AG09319 (cell line): ENCODE measurements at regions not wholly inside any gene's neighbourhood (a gene's known extent, or its start where the extent isn't known, plus 50 kb on each side); places are given as distances from the start of the nearest gene placed in this dataset.
A peak's percentile ranks its signal among the peaks of the same experiment; 100 is the strongest.
"Not testable (repeated sequence)": the region's sequence is repeated elsewhere in the genome, so short reads cannot be mapped to it uniquely, and the experiment has no call there.

Source experiments
- DNase-seq: peaks from one replicate; pipeline ENCODE4 v3.0.0-alpha.2; 2010; ENCODE audit warnings: low read depth; ENCODE audit errors: extremely low read depth
- CTCF ChIP-seq: IDR thresholded peaks from 2 replicates; pipeline ENCODE4 v1.5.1; 2011; ENCODE audit warnings: low read depth, mild to moderate bottlenecking, inconsistent platforms, low read length, moderate library complexity

DNA sequence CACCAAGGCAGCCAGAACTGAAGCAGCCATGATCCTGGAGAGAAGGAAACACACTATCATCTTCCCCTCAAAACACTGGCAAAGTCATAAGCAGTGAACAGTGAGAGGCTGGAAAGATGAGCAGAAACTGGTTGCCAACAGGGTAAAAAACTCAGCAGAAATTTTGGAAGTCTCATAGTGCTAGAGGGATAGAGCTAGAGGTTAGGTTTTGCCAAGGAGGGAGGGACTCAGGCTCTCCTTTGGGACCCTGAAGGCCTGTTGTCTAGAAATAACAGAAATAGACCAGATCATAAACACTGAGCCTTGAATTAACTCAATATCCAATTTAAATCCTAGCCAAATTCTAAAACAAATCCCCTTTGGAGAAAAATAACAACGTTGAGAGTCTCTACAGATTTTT lies 853.6 kb downstream of the PRIM2 start:
- not testable (repeated sequence) for DNase-seq

GRCh38 chr6:58181557-58182065 lies 864.2 kb downstream of the PRIM2 start:
- DNase-seq = not testable (repeated sequence)

DNA sequence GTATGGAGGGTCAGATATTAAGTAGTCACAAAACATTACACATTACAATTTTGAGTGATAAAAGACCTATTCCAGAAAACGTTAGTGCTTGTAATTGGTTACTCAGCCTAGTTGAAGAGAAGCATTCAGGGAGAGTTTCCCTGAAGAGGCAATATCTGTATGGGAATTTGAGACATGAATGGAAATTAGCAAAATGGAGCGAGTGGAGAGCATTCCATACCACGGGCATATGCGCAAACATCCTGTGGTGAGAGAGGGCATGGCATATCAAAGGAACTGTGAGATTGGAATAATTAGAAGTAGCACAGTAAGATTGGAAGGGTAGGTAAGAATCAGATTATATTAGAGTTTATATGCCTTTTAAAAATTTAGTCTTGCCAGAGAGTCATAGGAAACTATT lies 867.9 kb downstream of the PRIM2 start:
- DNase-seq = not testable (repeated sequence)

DNA sequence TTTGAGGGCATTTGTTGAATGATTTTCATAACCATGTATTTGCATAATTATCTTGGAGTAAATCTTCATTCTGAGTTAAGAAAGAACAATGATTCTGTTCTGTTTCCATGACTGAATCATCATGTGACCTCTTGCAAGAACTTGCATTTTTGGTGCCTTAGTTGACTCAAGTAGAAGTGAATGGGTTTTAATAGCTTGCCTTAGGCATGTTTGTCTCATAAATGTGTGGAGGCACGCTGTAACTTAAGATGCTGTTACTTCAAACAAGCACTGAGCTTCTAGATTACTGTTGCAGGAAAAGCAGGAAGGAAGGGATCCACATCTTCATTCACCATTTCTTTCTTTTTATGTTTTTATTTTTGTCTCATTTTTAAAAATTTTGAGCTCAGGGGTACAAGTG lies 875.8 kb downstream of the PRIM2 start:
- DNase-seq = peak; percentile 23

GRCh38 chr6:58198301-58198700 lies 880.9 kb downstream of the PRIM2 start:
- TF ChIP-seq CTCF = no peak
- no peak for DNase-seq

- not testable (repeated sequence) for DNase-seq
Measured at GRCh38 chr6:58237124-58237523, 919.7 kb downstream of the PRIM2 start.

DNA sequence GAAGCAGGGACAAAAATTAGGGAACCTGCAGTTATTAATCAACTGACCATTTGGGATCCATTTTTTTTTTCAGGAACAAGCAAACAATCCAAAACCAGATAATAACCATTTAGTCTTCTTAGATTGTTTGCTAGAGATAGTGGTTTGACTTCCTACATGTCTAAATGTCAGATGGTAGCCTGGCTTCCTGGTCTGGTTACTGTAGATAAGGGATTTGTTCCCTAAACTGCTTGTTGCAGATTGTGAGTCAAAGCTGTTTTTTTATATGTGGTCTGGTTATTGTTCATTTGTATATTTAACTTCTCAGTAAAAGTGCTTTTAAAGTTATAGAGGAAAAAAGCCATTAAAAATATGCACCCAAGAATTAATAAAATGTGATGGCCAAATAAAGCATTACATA lies 921.0 kb downstream of the PRIM2 start:
- not testable (repeated sequence) for DNase-seq

DNA sequence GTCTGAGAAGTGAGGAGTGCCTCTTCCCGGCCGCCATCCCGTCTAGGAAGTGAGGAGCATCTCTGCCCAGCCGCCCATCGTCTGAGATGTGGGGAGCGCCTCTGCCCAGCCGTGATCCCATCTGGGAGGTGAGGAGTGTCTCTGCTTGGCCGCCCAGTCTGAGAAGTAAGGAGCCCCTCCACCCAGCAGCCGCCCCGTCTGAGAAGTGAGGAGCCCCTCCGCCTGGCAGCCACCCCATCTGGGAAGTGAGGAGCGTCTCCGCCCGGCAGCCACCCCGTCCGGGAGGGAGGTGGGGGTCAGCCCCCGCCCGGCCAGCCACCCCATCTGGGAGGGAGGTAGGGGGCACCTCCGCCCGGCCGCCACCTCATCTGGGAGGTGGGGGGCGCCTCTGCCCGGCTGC lies 940.2 kb downstream of the PRIM2 start:
- not testable (repeated sequence) for DNase-seq

DNA sequence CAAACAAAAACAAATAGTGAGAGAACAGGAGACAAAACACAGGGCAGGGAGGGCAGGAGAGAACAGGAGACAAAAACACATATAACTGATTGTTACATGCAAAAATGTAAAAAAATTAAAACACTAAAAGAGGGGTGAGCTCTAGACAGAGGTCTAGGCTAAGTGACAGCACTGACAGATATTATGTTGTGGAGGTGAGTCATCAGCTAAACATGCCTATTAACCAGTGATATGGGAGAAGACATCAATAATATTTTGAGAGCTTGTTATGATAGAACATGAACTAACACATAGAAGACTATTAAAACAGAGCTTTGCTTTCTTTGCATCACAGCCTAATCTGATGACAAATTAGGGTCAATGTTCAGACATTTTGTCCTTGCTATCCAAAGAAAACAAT lies 972.7 kb downstream of the PRIM2 start:
- DNase-seq = no peak
- TF ChIP-seq CTCF = no peak

- DNase-seq = not testable (repeated sequence)
Measured at GRCh38 chr6:58291319-58291718, 973.9 kb downstream of the PRIM2 start.

- DNase-seq = not testable (repeated sequence)
Measured at GRCh38 chr6:58307901-58308300, 990.5 kb downstream of the PRIM2 start.

GRCh38 chr6:58332108-58332507 lies 1014.7 kb downstream of the PRIM2 start:
- not testable (repeated sequence) for DNase-seq

- not testable (repeated sequence) for DNase-seq
Measured at GRCh38 chr6:58342287-58342686, 1024.9 kb downstream of the PRIM2 start.

- DNase-seq = not testable (repeated sequence)
Measured at GRCh38 chr6:58347534-58347933, 1030.1 kb downstream of the PRIM2 start.

DNA sequence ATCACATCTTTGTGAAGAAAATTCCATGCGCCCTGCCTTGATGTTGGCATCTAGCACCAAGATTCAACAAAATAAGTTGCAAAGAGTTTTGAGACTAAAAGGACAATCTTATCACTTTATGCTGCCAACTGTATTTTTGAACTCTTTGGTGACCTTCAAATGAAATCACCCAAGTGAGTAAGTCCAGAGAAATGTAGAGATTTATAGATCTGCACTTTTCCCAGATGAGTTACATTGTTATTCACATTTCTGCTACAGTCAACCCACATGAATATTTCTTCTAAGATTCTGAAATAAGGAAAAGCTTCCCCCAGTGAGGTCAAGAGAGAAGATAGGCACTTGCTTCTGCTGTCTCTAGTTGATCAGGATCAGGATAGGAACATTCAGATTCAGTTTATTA lies 1034.2 kb downstream of the PRIM2 start:
- DNase-seq = not testable (repeated sequence)

GRCh38 chr6:58358452-58358851 lies 1041.0 kb downstream of the PRIM2 start:
- not testable (repeated sequence) for DNase-seq

GRCh38 chr6:58365856-58366255 lies 1048.4 kb downstream of the PRIM2 start:
- DNase-seq = not testable (repeated sequence)

DNA sequence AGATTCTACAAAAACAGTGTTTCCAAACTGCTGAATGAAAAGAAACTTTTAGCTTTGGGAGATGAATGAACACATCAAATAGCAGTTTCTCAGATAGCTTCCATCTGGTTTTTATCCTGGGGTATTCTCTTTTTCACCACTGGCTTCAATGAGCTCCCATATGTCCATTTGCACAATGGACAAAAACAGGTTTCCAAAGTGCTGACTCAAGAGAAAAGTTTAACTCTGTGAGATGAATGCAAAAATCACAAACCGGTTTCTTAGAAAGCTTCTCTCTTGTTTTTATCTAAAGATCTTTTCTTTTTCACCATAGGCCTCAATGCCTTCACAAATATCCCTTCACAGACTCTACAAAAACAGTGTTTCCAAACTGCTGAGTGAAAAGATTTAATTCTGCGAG lies 1089.2 kb downstream of the PRIM2 start:
- DNase-seq = not testable (repeated sequence)
